IMR-90 (cell line): ENCODE measurements at regions not wholly inside any gene's neighbourhood (a gene's known extent, or its start where the extent isn't known, plus 50 kb on each side); places are given as distances from the start of the nearest gene placed in this dataset.

ENCODE experiments used
- ATAC-seq: fragments of 200-7000 bp; cut with Tn5 transposase; 2 replicates; pipeline ENCODE4 v1.9.1; 2020; ENCODE audit warnings: low read depth, mild to moderate bottlenecking, moderate library complexity
- BruUV-seq: library from RNA; stranded (reverse); fragments of 400-500 nt; replicated peaks from 2 replicates; lab custom pipeline; 2021; lab: Mats Ljungman, UMichigan
- CTCF ChIA-PET: fragments of 300-600 bp; formaldehyde crosslinking; extraction: SDS; loops from one replicate; lab custom pipeline; 2021; ENCODE audit warnings: antibody characterized with exemption; lab: Yijun Ruan, JAX
- POLR2A ChIA-PET: fragments of 300-600 bp; sonication (Branson Sonifier 250); formaldehyde crosslinking; loops from one replicate; lab custom pipeline; 2022; ENCODE audit warnings: antibody characterized with exemption; ENCODE audit not compliant: unreplicated experiment; lab: Charles Lee
- DNase-seq: peaks from one replicate; pipeline ENCODE4 v3.0.0; 2013
- H2AFZ ChIP-seq: replicated peaks from 2 replicates; pipeline ENCODE3; 2013; ENCODE audit warnings: low read length, mild to moderate bottlenecking; ENCODE audit not compliant: poor library complexity
- H2AK5ac ChIP-seq: 2 replicates; pipeline ENCODE4 v1.6.1; 2013; ENCODE audit warnings: low read depth, low read length, inconsistent platforms
- H2AK9ac ChIP-seq: replicated peaks from 2 replicates; pipeline ENCODE3; 2013; ENCODE audit warnings: mild to moderate bottlenecking, low read depth, low read length, moderate library complexity; ENCODE audit not compliant: poor library complexity
- H2BK120ac ChIP-seq: 2 replicates; pipeline ENCODE4 v1.6.1; 2013; ENCODE audit warnings: low read depth, low read length, inconsistent platforms
- H2BK15ac ChIP-seq: 3 replicates; pipeline ENCODE4 v1.6.1; 2013; ENCODE audit warnings: low read depth, low read length, inconsistent platforms
- H2BK20ac ChIP-seq: 2 replicates; pipeline ENCODE4 v1.6.1; 2013; ENCODE audit warnings: low read depth, mild to moderate bottlenecking, inconsistent platforms, low read length, moderate library complexity
- H2BK5ac ChIP-seq: 2 replicates; pipeline ENCODE4 v1.6.1; 2013; ENCODE audit warnings: mild to moderate bottlenecking, low read depth, low read length, inconsistent platforms; ENCODE audit not compliant: poor library complexity, severe bottlenecking
- H3K14ac ChIP-seq: replicated peaks from 2 replicates; pipeline ENCODE4 v1.6.1; 2013; ENCODE audit warnings: low read depth, low read length, inconsistent platforms
- H3K18ac ChIP-seq: 2 replicates; pipeline ENCODE4 v1.6.1; 2013; ENCODE audit warnings: low read depth, low read length, control low read depth
- H3K23ac ChIP-seq: 2 replicates; pipeline ENCODE4 v1.6.1; 2013; ENCODE audit warnings: low read depth, low read length, inconsistent platforms
- H3K27ac ChIP-seq: 2 replicates; pipeline ENCODE4 v1.5.1; 2013; ENCODE audit warnings: mild to moderate bottlenecking, control low read depth, low read length; ENCODE audit not compliant: insufficient read depth
- H3K27me3 ChIP-seq: 2 replicates; pipeline ENCODE4 v1.6.1; 2013; ENCODE audit warnings: low read length; ENCODE audit not compliant: control insufficient read depth, insufficient read depth
- H3K36me3 ChIP-seq: 2 replicates; pipeline ENCODE4 v1.6.1; 2013; ENCODE audit warnings: low read length, mixed read lengths; ENCODE audit not compliant: control insufficient read depth, insufficient read depth
- H3K4ac ChIP-seq: 2 replicates; pipeline ENCODE4 v1.6.1; 2013; ENCODE audit warnings: low read depth, low read length, inconsistent platforms
- H3K4me1 ChIP-seq: 2 replicates; pipeline ENCODE4 v1.6.1; 2013; ENCODE audit warnings: low read length, mixed read lengths; ENCODE audit not compliant: control insufficient read depth, insufficient read depth
- H3K4me2 ChIP-seq: 2 replicates; pipeline ENCODE4 v1.6.1; 2013; ENCODE audit warnings: low read depth, mild to moderate bottlenecking, control low read depth, low read length, moderate library complexity
- H3K4me3 ChIP-seq: 2 replicates; pipeline ENCODE4 v1.5.1; 2013; ENCODE audit warnings: low read depth, mild to moderate bottlenecking, control low read depth, low read length, moderate library complexity; ENCODE audit not compliant: insufficient read depth
- H3K56ac ChIP-seq: 2 replicates; pipeline ENCODE4 v1.6.1; 2013; ENCODE audit warnings: low read length, inconsistent platforms; ENCODE audit not compliant: insufficient read depth; ENCODE audit errors: extremely low read depth
- H3K79me1 ChIP-seq, 2 experiments: 2 replicates each; pipeline ENCODE4 v1.6.1; 2013; ENCODE audit warnings: low read length in 2 of 2, inconsistent platforms in 1 of 2, low read depth in 1 of 2
- H3K9ac ChIP-seq: 2 replicates; pipeline ENCODE4 v1.6.1; 2013; ENCODE audit warnings: low read depth, low read length, control low read depth
- H3K9me1 ChIP-seq: 2 replicates; pipeline ENCODE4 v1.6.1; 2013; ENCODE audit warnings: low read length, inconsistent platforms; ENCODE audit not compliant: insufficient read depth
- H3K9me3 ChIP-seq: 2 replicates; pipeline ENCODE4 v1.6.1; 2013; ENCODE audit warnings: low read length; ENCODE audit not compliant: control insufficient read depth, insufficient read depth
- H4K20me1 ChIP-seq: 2 replicates; pipeline ENCODE4 v1.6.1; 2013; ENCODE audit warnings: low read length, inconsistent platforms; ENCODE audit not compliant: insufficient read depth
- H4K5ac ChIP-seq: 2 replicates; pipeline ENCODE4 v1.6.1; 2013; ENCODE audit warnings: mild to moderate bottlenecking, low read depth, low read length, control low read depth
- H4K8ac ChIP-seq, 2 experiments: 2 replicates each; pipeline ENCODE4 v1.6.1; 2013; ENCODE audit warnings: low read depth in 2 of 2, low read length in 2 of 2, control low read depth in 1 of 2, inconsistent platforms in 1 of 2
- H4K91ac ChIP-seq: 2 replicates; pipeline ENCODE4 v1.6.1; 2013; ENCODE audit warnings: low read depth, low read length, inconsistent platforms; ENCODE audit not compliant: insufficient read depth
- BHLHE40 ChIP-seq: fragments of 150-350 bp; IDR thresholded peaks from 2 replicates; pipeline ENCODE4 v1.6.1; 2016; ENCODE audit warnings: mild to moderate bottlenecking, low read depth, low read length
- CEBPB ChIP-seq: IDR thresholded peaks from 2 replicates; pipeline ENCODE4 v1.6.1; 2012; ENCODE audit warnings: low read depth, low read length, improper control_type of control experiment
- CHD1 ChIP-seq: IDR thresholded peaks from 2 replicates; pipeline ENCODE4 v1.6.1; 2012; ENCODE audit warnings: low read depth, low read length, improper control_type of control experiment
- POLR2A ChIP-seq: IDR thresholded peaks from 2 replicates; pipeline ENCODE4 v1.6.1; 2012; ENCODE audit warnings: mild to moderate bottlenecking, low read depth, low read length
- WGBS, 2 experiments: methylation state at CpG; one replicate each; pipeline versions ENCODE4 v1.1.5 to v1.1.7; 2013; ENCODE audit warnings: missing lambda C conversion rate in 2 of 2; ENCODE audit not compliant: insufficient read length in 1 of 2; ENCODE audit errors: extremely low coverage in 2 of 2; 5-methylcytosine and 5-hydroxymethylcytosine counted together
- dilution Hi-C: fragments of 300-500 bp; cut with HindIII; formaldehyde crosslinking; loops from one replicate; pipeline ENCODE4 v1.14.3; 2018; ENCODE audit warnings: low sequenced_read_pairs; ENCODE audit not compliant: unreplicated experiment
- in situ Hi-C: fragments of 300-500 bp; cut with MboI; formaldehyde crosslinking; loops from 3 replicates; pipeline ENCODE4 v1.14.3; 2019; ENCODE audit warnings: low sequenced_read_pairs, inconsistent platforms, mixed read lengths
- intact Hi-C: fragments of 100-400 bp; cut with micrococcal nuclease; formaldehyde crosslinking; loops from 2 replicates; pipeline ENCODE4 v1.10.0; 2022

- Histone ChIP-seq H4K5ac (no peak overlapping the region), H3K27ac (no peak overlapping the region), H2BK15ac (no peak overlapping the region), H2AK5ac (no peak overlapping the region), H3K4me2 (no peak overlapping the region), H2AK9ac (no peak overlapping the region), H3K4me1 (peaks cover 18% of the 10 kb centered on the region), H3K14ac (no peak overlapping the region), H3K18ac (no peak overlapping the region), H3K36me3 (peaks cover 12% of the 10 kb centered on the region), H2BK5ac (no peak overlapping the region), H3K9me3 (peaks cover 4% of the 10 kb centered on the region), H4K20me1 (peaks cover 70% of the 10 kb centered on the region), H4K8ac (no peak overlapping the region), H3K27me3 (no peaks in the 10 kb centered on the region), H4K91ac (no peak overlapping the region), H3K9ac (no peak overlapping the region), H3K23ac (no peak overlapping the region), H3K9me1 (peaks cover 39% of the 10 kb centered on the region), H3K4me3 (no peak overlapping the region), H2BK120ac (no peak overlapping the region), H3K79me1 (peaks cover 45 to 96% of the 10 kb centered on the region in 2 experiments), H3K4ac (no peak overlapping the region), H3K56ac (no peak overlapping the region), H2BK20ac (no peak overlapping the region), H2AFZ (no peak overlapping the region)
- TF ChIP-seq POLR2A (no peak), CHD1 (no peak), BHLHE40 (no peak), CEBPB (no peak)
- DNase-seq: no peak
- WGBS, 2 experiments: 80% methylated on average over 11 of the region's 24 CpGs; no CpG with 5 or more reads in 1 of the 2 experiments
- no TSS peak for BruUV-seq
- intact Hi-C loops (no loop called here), in situ Hi-C loops (no loop called here), dilution Hi-C loops (no loop called here)
- ChIA-PET CTCF (interaction anchor here (1.4 kb wide), 1 partner anchor 15 kb away, joined by 3 read pairs; no protein-coding TSS in a partner anchor), POLR2A (no interaction called here)
- no peak for ATAC-seq
These were observed 112.1 kb downstream of the GLI2 start for GRCh38 chr2:120847700-120848321.
